Endothelial cell (in vitro differentiated cells): ENCODE measurements at regions not wholly inside any gene's neighbourhood (a gene's known extent, or its start where the extent isn't known, plus 50 kb on each side); places are given as distances from the start of the nearest gene placed in this dataset.

Experiments used
- DNase-seq: peaks from one replicate; pipeline ENCODE4 v3.0.0; 2021; ENCODE audit warnings: low spot score
- H3K27ac Mint-ChIP-seq: one replicate; pipeline ENCODE4 v1.8.0; 2021; ENCODE audit warnings: mixed read lengths, inconsistent platforms; ENCODE audit not compliant: unreplicated experiment
- H3K27me3 Mint-ChIP-seq: one replicate; pipeline ENCODE4 v1.8.0; 2021; ENCODE audit warnings: mild to moderate bottlenecking, moderate library complexity, mixed read lengths, inconsistent platforms; ENCODE audit not compliant: unreplicated experiment
- H3K36me3 Mint-ChIP-seq: one replicate; pipeline ENCODE4 v1.8.0; 2021; ENCODE audit warnings: mild to moderate bottlenecking, low read depth, mixed read lengths, inconsistent platforms; ENCODE audit not compliant: unreplicated experiment
- H3K4me1 Mint-ChIP-seq: one replicate; pipeline ENCODE4 v1.8.0; 2021; ENCODE audit warnings: mild to moderate bottlenecking, mixed read lengths, inconsistent platforms; ENCODE audit not compliant: unreplicated experiment
- H3K4me3 Mint-ChIP-seq: one replicate; pipeline ENCODE4 v1.8.0; 2021; ENCODE audit warnings: mild to moderate bottlenecking, mixed read lengths, inconsistent platforms; ENCODE audit not compliant: unreplicated experiment
- H3K9me3 Mint-ChIP-seq: one replicate; pipeline ENCODE4 v1.8.0; 2021; ENCODE audit warnings: mixed read lengths, inconsistent platforms; ENCODE audit not compliant: unreplicated experiment
- CTCF ChIP-seq: fragments of 200-600 bp; sonication (generic); IDR thresholded peaks from one replicate; pipeline ENCODE4 v1.5.0; 2021; ENCODE audit warnings: antibody characterized with exemption; ENCODE audit not compliant: unreplicated experiment

GRCh38 chr6:86595641-86596040 is 341.7 kb upstream of the HTR1E start:
- H3K27me3 Mint-ChIP-seq = peaks cover 1% of the 10 kb centered on the region
- H3K36me3 Mint-ChIP-seq = no peaks in the 10 kb centered on the region
- no peak overlapping the region for H3K27ac Mint-ChIP-seq
- H3K9me3 Mint-ChIP-seq = no peaks in the 10 kb centered on the region
- no peak for DNase-seq
- H3K4me1 Mint-ChIP-seq = no peaks in the 10 kb centered on the region
- no peak for TF ChIP-seq CTCF
- no peak overlapping the region for H3K4me3 Mint-ChIP-seq

- H3K9me3 Mint-ChIP-seq = peaks cover 5% of the 10 kb centered on the region
- no peaks in the 10 kb centered on the region for H3K27me3 Mint-ChIP-seq
- no peaks in the 10 kb centered on the region for H3K4me1 Mint-ChIP-seq
- TF ChIP-seq CTCF = no peak
- H3K4me3 Mint-ChIP-seq = no peak overlapping the region
- peaks cover 4% of the 10 kb centered on the region for H3K36me3 Mint-ChIP-seq
- no peak for DNase-seq
- no peak overlapping the region for H3K27ac Mint-ChIP-seq
These were observed 351.1 kb upstream of the HTR1E start for GRCh38 chr6:86586195-86586594.

GRCh38 chr6:86581833-86582232 is 355.5 kb upstream of the HTR1E start:
- Mint-ChIP-seq H3K4me1 (no peaks in the 10 kb centered on the region), H3K27ac (no peak overlapping the region), H3K9me3 (peaks cover 8% of the 10 kb centered on the region), H3K36me3 (peaks cover 4% of the 10 kb centered on the region), H3K27me3 (no peaks in the 10 kb centered on the region), H3K4me3 (no peak overlapping the region)
- TF ChIP-seq CTCF = no peak
- no peak for DNase-seq

- Mint-ChIP-seq H3K9me3 (no peaks in the 10 kb centered on the region), H3K36me3 (no peaks in the 10 kb centered on the region), H3K27ac (no peak overlapping the region), H3K4me3 (no peak overlapping the region), H3K27me3 (no peaks in the 10 kb centered on the region), H3K4me1 (no peaks in the 10 kb centered on the region)
- DNase-seq = no peak
- no peak for TF ChIP-seq CTCF
These were observed 374.1 kb upstream of the HTR1E start for GRCh38 chr6:86563197-86563596.

- no peaks in the 10 kb centered on the region for H3K36me3 Mint-ChIP-seq
- H3K27me3 Mint-ChIP-seq = no peaks in the 10 kb centered on the region
- TF ChIP-seq CTCF = no peak
- H3K4me3 Mint-ChIP-seq = no peak overlapping the region
- no peaks in the 10 kb centered on the region for H3K4me1 Mint-ChIP-seq
- no peaks in the 10 kb centered on the region for H3K9me3 Mint-ChIP-seq
- no peak for DNase-seq
- no peak overlapping the region for H3K27ac Mint-ChIP-seq
These were observed 379.0 kb upstream of the HTR1E start for GRCh38 chr6:86558318-86558717.
